Fibroblast of the aortic adventitia (primary cell): ENCODE measurements at regions not wholly inside any gene's neighbourhood (a gene's known extent, or its start where the extent isn't known, plus 50 kb on each side); places are given as distances from the start of the nearest gene placed in this dataset.

Experiments used
- DNase-seq: peaks from one replicate; pipeline ENCODE4 v3.0.0-alpha.2; 2010; ENCODE audit warnings: low read depth
- H3K4me3 ChIP-seq: 2 replicates; pipeline ENCODE4 v1.5.1; 2011; ENCODE audit warnings: low read depth, mild to moderate bottlenecking, control low read depth, low read length, moderate library complexity
- CTCF ChIP-seq: IDR thresholded peaks from 2 replicates; pipeline ENCODE4 v1.5.1; 2011; ENCODE audit warnings: mild to moderate bottlenecking, low read length, control low read depth, inconsistent platforms; ENCODE audit not compliant: insufficient read depth

- peak; percentile 33 for DNase-seq
- no peak for TF ChIP-seq CTCF
- H3K4me3 ChIP-seq, result no peak overlapping the region
Observed at GRCh38 chr1:47521034-47521881, 83.4 kb downstream of the FOXD2 start.

- DNase-seq, result no peak
- no peak for TF ChIP-seq CTCF
- H3K4me3 ChIP-seq, result no peak overlapping the region
Observed at GRCh38 chr1:47522935-47523834, 85.3 kb downstream of the FOXD2 start.

GRCh38 chr1:47523835-47524215 is 86.0 kb downstream of the FOXD2 start:
- DNase-seq, result no peak
- H3K4me3 ChIP-seq, result no peak overlapping the region
- no peak for TF ChIP-seq CTCF

- no peak overlapping the region for H3K4me3 ChIP-seq
- no peak for DNase-seq
- TF ChIP-seq CTCF, result no peak
Observed at GRCh38 chr1:47524272-47524671, 86.4 kb downstream of the FOXD2 start.

GRCh38 chr1:47527653-47528272 is 89.9 kb downstream of the FOXD2 start:
- DNase-seq, result no peak
- H3K4me3 ChIP-seq, result no peak overlapping the region
- TF ChIP-seq CTCF, result no peak

GRCh38 chr1:47529520-47530098 is 91.8 kb downstream of the FOXD2 start:
- peak; percentile 53 for TF ChIP-seq CTCF
- H3K4me3 ChIP-seq, result no peak overlapping the region

More at GRCh38 chr1:47529520-47530098, 91.8 kb downstream of the FOXD2 start:
- DNase-seq, result no peak
